MCF 10A (cell line): ENCODE measurements at regions not wholly inside any gene's neighbourhood (a gene's known extent, or its start where the extent isn't known, plus 50 kb on each side); places are given as distances from the start of the nearest gene placed in this dataset.

Source experiments
- BruUV-seq: library from RNA; stranded (reverse); fragments of 400-500 nt; replicated peaks from 2 replicates; lab custom pipeline; 2021; lab: Mats Ljungman, UMichigan
- CTCF ChIA-PET: fragments of 300-600 bp; sonication (Branson Sonifier 250); formaldehyde crosslinking; extraction: SDS; loops from one replicate; lab custom pipeline; 2021; ENCODE audit warnings: antibody characterized with exemption, inconsistent platforms; lab: Yijun Ruan, JAX
- POLR2A ChIA-PET: fragments of 300-600, 350-650 bp; sonication (Branson Sonifier 250); formaldehyde crosslinking; extraction: SDS; loops from one replicate; lab custom pipeline; 2020; ENCODE audit warnings: antibody characterized with exemption, inconsistent platforms; lab: Yijun Ruan, JAX
- DNase-seq: peaks from one replicate; pipeline ENCODE4 v3.0.0-alpha.2; 2018; ENCODE audit not compliant: unreplicated experiment
- H3K27ac Mint-ChIP-seq: one replicate; pipeline ENCODE4 v1.8.0; 2022; ENCODE audit warnings: mild to moderate bottlenecking, low read depth, mixed read lengths; ENCODE audit not compliant: unreplicated experiment
- H3K27me3 Mint-ChIP-seq: one replicate; pipeline ENCODE4 v1.8.0; 2022; ENCODE audit warnings: mixed read lengths; ENCODE audit not compliant: insufficient read depth, unreplicated experiment
- H3K36me3 Mint-ChIP-seq: one replicate; pipeline ENCODE4 v1.8.0; 2022; ENCODE audit warnings: mild to moderate bottlenecking, moderate library complexity, mixed read lengths; ENCODE audit not compliant: insufficient read depth, unreplicated experiment
- H3K4me1 Mint-ChIP-seq: one replicate; pipeline ENCODE4 v1.8.0; 2022; ENCODE audit warnings: mixed read lengths; ENCODE audit not compliant: insufficient read depth, unreplicated experiment
- H3K4me3 Mint-ChIP-seq: one replicate; pipeline ENCODE4 v1.8.0; 2022; ENCODE audit warnings: mild to moderate bottlenecking, moderate library complexity, mixed read lengths; ENCODE audit not compliant: unreplicated experiment
- H3K9me3 Mint-ChIP-seq: one replicate; pipeline ENCODE4 v1.8.0; 2022; ENCODE audit warnings: mixed read lengths; ENCODE audit not compliant: unreplicated experiment
- intact Hi-C: fragments of 100-400 bp; cut with micrococcal nuclease; formaldehyde crosslinking; loops from 2 replicates; pipeline ENCODE4 v1.14.1; 2022
- TF ChIP-seq, protein P1 (sequence below): fragments of 200-600 bp; IDR thresholded peaks from one replicate; pipeline ENCODE4 v1.8.0; 2022; ENCODE audit warnings: antibody characterized with exemption, mild to moderate bottlenecking; ENCODE audit not compliant: unreplicated experiment

DNA sequence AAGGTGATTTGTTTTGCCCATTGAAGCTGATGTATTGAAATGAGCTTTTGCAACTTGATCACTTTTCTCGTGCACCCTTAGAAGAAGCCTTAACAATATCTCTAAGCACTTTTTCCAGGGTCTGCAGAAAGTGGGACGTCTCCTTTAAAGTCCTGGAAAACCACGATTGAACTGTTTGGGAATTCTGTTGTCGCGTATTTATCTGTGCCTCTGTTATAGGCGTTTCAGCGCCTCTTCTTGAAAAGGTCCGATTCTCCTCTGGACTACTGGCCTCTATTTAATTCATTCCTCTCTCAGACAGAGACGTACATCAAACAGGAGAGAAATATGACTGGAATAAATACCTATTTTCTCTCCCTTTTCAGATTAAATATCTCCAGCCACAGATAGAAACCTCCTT, 262.4 kb upstream of the PSMD7 start:
- ChIA-PET CTCF (interaction anchor here (0.8 to 1.7 kb wide), 8 partner anchors 11 to 193 kb away, joined by 3 to 12 read pairs (median 4); no protein-coding TSS in a partner anchor), POLR2A (interaction anchor here (0.6 to 0.7 kb wide), 2 partner anchors 208 to 321 kb away, joined by 3 to 6 read pairs; no protein-coding TSS in a partner anchor)
- TF ChIP-seq, protein P1, sequence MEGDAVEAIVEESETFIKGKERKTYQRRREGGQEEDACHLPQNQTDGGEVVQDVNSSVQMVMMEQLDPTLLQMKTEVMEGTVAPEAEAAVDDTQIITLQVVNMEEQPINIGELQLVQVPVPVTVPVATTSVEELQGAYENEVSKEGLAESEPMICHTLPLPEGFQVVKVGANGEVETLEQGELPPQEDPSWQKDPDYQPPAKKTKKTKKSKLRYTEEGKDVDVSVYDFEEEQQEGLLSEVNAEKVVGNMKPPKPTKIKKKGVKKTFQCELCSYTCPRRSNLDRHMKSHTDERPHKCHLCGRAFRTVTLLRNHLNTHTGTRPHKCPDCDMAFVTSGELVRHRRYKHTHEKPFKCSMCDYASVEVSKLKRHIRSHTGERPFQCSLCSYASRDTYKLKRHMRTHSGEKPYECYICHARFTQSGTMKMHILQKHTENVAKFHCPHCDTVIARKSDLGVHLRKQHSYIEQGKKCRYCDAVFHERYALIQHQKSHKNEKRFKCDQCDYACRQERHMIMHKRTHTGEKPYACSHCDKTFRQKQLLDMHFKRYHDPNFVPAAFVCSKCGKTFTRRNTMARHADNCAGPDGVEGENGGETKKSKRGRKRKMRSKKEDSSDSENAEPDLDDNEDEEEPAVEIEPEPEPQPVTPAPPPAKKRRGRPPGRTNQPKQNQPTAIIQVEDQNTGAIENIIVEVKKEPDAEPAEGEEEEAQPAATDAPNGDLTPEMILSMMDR = no peak
- no peaks in the 10 kb centered on the region for H3K9me3 Mint-ChIP-seq
- H3K36me3 Mint-ChIP-seq = no peaks in the 10 kb centered on the region
- no peak overlapping the region for H3K4me3 Mint-ChIP-seq
- no peaks in the 10 kb centered on the region for H3K4me1 Mint-ChIP-seq
- H3K27me3 Mint-ChIP-seq = peaks cover 95% of the 10 kb centered on the region
- intact Hi-C loops = no loop called here
- no peak overlapping the region for H3K27ac Mint-ChIP-seq
- DNase-seq = no peak
- BruUV-seq = no TSS peak

GRCh38 chr16:74033441-74033995, 263.1 kb upstream of the PSMD7 start:
- H3K27ac Mint-ChIP-seq = no peak overlapping the region
- no TSS peak for BruUV-seq
- ChIA-PET CTCF (no interaction called here), POLR2A (no interaction called here)
- H3K4me1 Mint-ChIP-seq = no peaks in the 10 kb centered on the region
- no peak overlapping the region for H3K4me3 Mint-ChIP-seq
- DNase-seq = no peak
- H3K9me3 Mint-ChIP-seq = no peaks in the 10 kb centered on the region
- intact Hi-C loops = no loop called here
- no peaks in the 10 kb centered on the region for H3K36me3 Mint-ChIP-seq
- TF ChIP-seq, protein P1 = no peak
- H3K27me3 Mint-ChIP-seq = peaks cover 95% of the 10 kb centered on the region

DNA sequence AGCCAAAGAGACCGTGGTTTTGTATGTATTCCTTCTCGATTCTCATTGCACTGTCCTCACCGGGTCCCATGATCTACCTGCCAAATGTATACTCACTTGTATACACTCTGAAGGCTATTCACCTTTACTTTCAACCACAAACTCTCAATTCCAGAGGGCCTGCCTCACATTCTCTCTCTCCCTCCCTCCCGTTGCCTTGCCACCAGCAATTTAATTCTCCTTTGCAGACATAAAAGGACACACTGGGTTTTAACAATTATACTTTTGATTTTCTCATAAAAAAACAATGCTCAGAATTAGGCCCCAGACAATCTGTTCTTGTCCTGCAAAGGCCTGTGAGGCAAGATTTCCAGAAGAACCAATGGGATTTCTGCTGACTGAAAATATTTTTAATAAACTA, 265.1 kb upstream of the PSMD7 start:
- H3K4me1 Mint-ChIP-seq = no peaks in the 10 kb centered on the region

DNA sequence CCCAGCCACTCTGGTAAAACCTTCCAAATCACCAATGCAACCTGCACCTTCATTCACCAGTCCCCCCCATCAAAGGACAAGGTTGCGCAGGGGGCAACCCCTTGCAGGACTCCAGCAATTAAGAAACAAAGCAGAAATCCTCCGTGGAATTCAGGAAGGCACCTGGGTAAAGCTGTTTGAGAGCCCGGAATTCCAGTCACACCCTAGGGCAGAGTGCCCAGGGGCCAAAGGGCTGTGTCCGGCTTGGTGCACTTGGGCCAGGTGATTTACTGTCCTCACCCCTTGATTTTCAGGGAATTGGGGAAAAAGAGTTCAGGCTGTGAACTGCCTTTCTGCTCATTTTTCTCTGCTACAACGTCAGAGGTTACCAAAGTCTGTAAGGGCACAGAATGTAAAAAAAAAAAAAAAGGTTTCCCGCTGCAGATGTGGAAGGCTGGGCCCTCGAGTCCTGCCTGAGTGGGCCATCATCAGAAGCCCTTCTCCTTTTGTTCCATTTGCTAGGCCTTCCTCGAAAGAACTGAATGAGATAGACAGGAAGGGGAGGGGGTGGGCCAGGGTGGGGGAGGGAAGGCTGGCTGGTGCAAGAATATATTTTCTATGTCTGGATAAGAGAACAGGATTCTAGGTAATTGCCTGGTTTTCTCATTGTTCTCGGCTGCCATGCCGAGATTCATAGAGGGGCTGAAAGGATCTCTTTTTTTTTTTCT, 266.5 kb upstream of the PSMD7 start:
- no TSS peak for BruUV-seq
- intact Hi-C loops = no loop called here
- Mint-ChIP-seq H3K4me1 (no peaks in the 10 kb centered on the region), H3K27me3 (peaks cover 95% of the 10 kb centered on the region), H3K36me3 (no peaks in the 10 kb centered on the region), H3K4me3 (no peak overlapping the region), H3K9me3 (no peaks in the 10 kb centered on the region), H3K27ac (no peak overlapping the region)
- TF ChIP-seq, protein P1 = no peak
- CTCF ChIA-PET = no interaction called here
- no peak for DNase-seq
- POLR2A ChIA-PET = no interaction called here

More for the DNA sequence above, 265.1 kb upstream of the PSMD7 start:
- intact Hi-C loops = no loop called here
- H3K9me3 Mint-ChIP-seq = no peaks in the 10 kb centered on the region
- H3K4me3 Mint-ChIP-seq = no peak overlapping the region
- ChIA-PET POLR2A (no interaction called here), CTCF (no interaction called here)
- no TSS peak for BruUV-seq
- H3K36me3 Mint-ChIP-seq = no peaks in the 10 kb centered on the region
- H3K27ac Mint-ChIP-seq = no peak overlapping the region
- DNase-seq = no peak
- TF ChIP-seq, protein P1 = no peak
- peaks cover 95% of the 10 kb centered on the region for H3K27me3 Mint-ChIP-seq
